ENCODE measurements at regions not wholly inside any gene's neighbourhood (a gene's known extent, or its start where the extent isn't known, plus 50 kb on each side); places are given as distances from the start of the nearest gene placed in this dataset.

GRCh38 chr14:38387821-38388220 lies 131.9 kb upstream of the CLEC14A start:
- TF ChIP-seq CTCF (IDR thresholded peaks at IDR 0.05; ENCODE audit: poor library complexity) (no peak), EZH2phosphoT487 (IDR thresholded peaks at IDR 0.05; ENCODE audit: low read depth, severe bottlenecking, unreplicated experiment) (no peak), EZH2 (IDR thresholded peaks at IDR 0.05; ENCODE audit: borderline replicate concordance) (no peak)
